ENCODE measurements at regions not wholly inside any gene's neighbourhood (a gene's known extent, or its start where the extent isn't known, plus 50 kb on each side); places are given as distances from the start of the nearest gene placed in this dataset.

GRCh38 chr13:83355041-83355440 is 527.2 kb downstream of the SLITRK1 start:
- no peak for DNase-seq (ENCODE audit: low spot score)
- Histone ChIP-seq H3K27me3 (no peaks in the 10 kb centered on the region), H3K27ac (no peak overlapping the region), H3K9me3 (no peaks in the 10 kb centered on the region), H3K4me1 (no peaks in the 10 kb centered on the region), H3K4me3 (no peak overlapping the region), H3K36me3 (no peaks in the 10 kb centered on the region)
- TF ChIP-seq, protein P1, sequence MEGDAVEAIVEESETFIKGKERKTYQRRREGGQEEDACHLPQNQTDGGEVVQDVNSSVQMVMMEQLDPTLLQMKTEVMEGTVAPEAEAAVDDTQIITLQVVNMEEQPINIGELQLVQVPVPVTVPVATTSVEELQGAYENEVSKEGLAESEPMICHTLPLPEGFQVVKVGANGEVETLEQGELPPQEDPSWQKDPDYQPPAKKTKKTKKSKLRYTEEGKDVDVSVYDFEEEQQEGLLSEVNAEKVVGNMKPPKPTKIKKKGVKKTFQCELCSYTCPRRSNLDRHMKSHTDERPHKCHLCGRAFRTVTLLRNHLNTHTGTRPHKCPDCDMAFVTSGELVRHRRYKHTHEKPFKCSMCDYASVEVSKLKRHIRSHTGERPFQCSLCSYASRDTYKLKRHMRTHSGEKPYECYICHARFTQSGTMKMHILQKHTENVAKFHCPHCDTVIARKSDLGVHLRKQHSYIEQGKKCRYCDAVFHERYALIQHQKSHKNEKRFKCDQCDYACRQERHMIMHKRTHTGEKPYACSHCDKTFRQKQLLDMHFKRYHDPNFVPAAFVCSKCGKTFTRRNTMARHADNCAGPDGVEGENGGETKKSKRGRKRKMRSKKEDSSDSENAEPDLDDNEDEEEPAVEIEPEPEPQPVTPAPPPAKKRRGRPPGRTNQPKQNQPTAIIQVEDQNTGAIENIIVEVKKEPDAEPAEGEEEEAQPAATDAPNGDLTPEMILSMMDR (IDR thresholded peaks at IDR 0.05): no peak

DNA sequence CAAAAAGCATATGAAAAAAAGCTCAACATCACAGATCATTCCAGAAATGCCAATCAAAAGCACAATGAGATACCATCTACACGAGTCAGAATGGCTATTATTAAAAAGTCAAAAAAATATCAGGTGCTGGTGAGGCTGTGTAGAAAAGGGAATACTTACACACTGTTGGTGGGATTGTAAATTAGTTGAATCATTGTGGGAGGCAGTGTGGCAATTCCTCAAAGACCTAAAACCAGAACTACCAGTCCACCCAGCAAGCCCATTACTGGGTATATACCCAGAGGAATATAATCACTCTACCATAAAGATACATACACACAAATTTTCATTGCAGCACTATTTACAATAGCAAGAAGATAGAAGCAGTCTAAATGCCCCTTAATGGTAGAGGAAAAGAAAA is 529.9 kb downstream of the SLITRK1 start:
- Histone ChIP-seq H3K4me3 (no peak overlapping the region), H3K36me3 (no peaks in the 10 kb centered on the region), H3K27ac (no peak overlapping the region), H3K9me3 (no peaks in the 10 kb centered on the region), H3K27me3 (no peaks in the 10 kb centered on the region), H3K4me1 (no peaks in the 10 kb centered on the region)
- DNase-seq (ENCODE audit: low spot score): no peak
- TF ChIP-seq, protein P1 (IDR thresholded peaks at IDR 0.05): no peak

DNA sequence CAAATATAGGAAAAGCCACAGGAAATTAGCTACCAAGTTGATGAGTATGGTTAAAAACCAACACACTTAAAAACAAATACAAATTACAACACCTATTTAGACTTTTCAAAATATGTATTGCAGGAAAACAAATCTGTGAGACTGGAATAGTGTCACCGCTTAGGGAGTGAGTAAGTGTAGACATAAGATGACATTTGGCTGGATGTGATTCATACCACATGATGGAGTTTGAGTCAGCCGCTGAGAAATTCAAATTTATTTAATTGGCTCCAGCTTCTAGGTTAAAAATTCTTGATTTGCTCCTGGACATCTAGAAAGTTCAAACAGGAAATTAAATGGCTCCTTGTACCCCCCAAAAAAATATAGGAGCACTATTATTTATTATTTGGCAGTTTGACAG is 531.7 kb downstream of the SLITRK1 start:
- TF ChIP-seq, protein P1 (IDR thresholded peaks at IDR 0.05): no peak
- no peaks in the 10 kb centered on the region for H3K27me3 ChIP-seq
- DNase-seq (ENCODE audit: low spot score): no peak
- no peaks in the 10 kb centered on the region for H3K36me3 ChIP-seq
- H3K4me1 ChIP-seq: no peaks in the 10 kb centered on the region
- no peak overlapping the region for H3K27ac ChIP-seq
- H3K9me3 ChIP-seq: no peaks in the 10 kb centered on the region
- no peak overlapping the region for H3K4me3 ChIP-seq

GRCh38 chr13:83344518-83344917 is 537.8 kb downstream of the SLITRK1 start:
- H3K36me3 ChIP-seq: no peaks in the 10 kb centered on the region
- H3K4me1 ChIP-seq: no peaks in the 10 kb centered on the region
- TF ChIP-seq, protein P1 (IDR thresholded peaks at IDR 0.05): no peak

GRCh38 chr13:83340170-83340569 is 542.1 kb downstream of the SLITRK1 start:
- no peak overlapping the region for H3K4me3 ChIP-seq

More at GRCh38 chr13:83344518-83344917, 537.8 kb downstream of the SLITRK1 start:
- no peaks in the 10 kb centered on the region for H3K9me3 ChIP-seq
- no peak overlapping the region for H3K4me3 ChIP-seq
- no peaks in the 10 kb centered on the region for H3K27me3 ChIP-seq
- H3K27ac ChIP-seq: no peak overlapping the region
- DNase-seq (ENCODE audit: low spot score): no peak

More at GRCh38 chr13:83340170-83340569, 542.1 kb downstream of the SLITRK1 start:
- TF ChIP-seq, protein P1 (IDR thresholded peaks at IDR 0.05): no peak
- DNase-seq (ENCODE audit: low spot score): no peak
- Histone ChIP-seq H3K27me3 (no peaks in the 10 kb centered on the region), H3K36me3 (no peaks in the 10 kb centered on the region), H3K4me1 (no peaks in the 10 kb centered on the region), H3K9me3 (no peaks in the 10 kb centered on the region), H3K27ac (no peak overlapping the region)
